ENCODE measurements at regions not wholly inside any gene's neighbourhood (a gene's known extent, or its start where the extent isn't known, plus 50 kb on each side); places are given as distances from the start of the nearest gene placed in this dataset.
"Not testable (repeated sequence)": the region's sequence is repeated elsewhere in the genome, so short reads cannot be mapped to it uniquely, and the experiment has no call there.

DNA sequence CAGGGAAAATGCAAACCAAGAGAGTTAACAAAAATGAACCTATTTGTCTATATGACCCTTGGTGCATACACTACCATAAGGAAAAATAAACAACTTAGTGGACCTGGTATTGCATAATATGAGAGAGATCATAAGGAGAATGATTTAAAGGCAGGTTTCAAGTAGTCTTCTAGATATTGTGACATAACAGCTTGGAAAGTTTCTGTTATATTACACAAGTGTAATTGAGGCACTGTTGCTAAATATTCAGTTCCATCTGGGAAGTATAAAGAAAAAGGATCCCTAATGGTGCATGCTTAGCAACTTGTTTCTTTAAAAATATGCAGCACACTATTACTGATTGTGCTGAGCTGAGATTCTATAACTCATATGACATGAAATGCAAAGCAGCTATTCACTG is 252.2 kb upstream of the SPHKAP start:
- H3K27me3 ChIP-seq (ENCODE audit: low read depth), result no peaks in the 10 kb centered on the region
- no peak overlapping the region for H3K27ac ChIP-seq (replicated peaks)
- peaks cover 5% of the 10 kb centered on the region for H3K9me3 ChIP-seq (replicated peaks)
- TF ChIP-seq, protein P1, sequence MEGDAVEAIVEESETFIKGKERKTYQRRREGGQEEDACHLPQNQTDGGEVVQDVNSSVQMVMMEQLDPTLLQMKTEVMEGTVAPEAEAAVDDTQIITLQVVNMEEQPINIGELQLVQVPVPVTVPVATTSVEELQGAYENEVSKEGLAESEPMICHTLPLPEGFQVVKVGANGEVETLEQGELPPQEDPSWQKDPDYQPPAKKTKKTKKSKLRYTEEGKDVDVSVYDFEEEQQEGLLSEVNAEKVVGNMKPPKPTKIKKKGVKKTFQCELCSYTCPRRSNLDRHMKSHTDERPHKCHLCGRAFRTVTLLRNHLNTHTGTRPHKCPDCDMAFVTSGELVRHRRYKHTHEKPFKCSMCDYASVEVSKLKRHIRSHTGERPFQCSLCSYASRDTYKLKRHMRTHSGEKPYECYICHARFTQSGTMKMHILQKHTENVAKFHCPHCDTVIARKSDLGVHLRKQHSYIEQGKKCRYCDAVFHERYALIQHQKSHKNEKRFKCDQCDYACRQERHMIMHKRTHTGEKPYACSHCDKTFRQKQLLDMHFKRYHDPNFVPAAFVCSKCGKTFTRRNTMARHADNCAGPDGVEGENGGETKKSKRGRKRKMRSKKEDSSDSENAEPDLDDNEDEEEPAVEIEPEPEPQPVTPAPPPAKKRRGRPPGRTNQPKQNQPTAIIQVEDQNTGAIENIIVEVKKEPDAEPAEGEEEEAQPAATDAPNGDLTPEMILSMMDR (IDR thresholded peaks at IDR 0.05; ENCODE audit: borderline replicate concordance), result no peak
- DNase-seq, result no peak
- H3K4me1 ChIP-seq, result no peaks in the 10 kb centered on the region
- H3K4me3 ChIP-seq, result no peak overlapping the region
- intact Hi-C loops (cut with micrococcal nuclease), result no loop called here
- no peaks in the 10 kb centered on the region for H3K36me3 ChIP-seq

DNA sequence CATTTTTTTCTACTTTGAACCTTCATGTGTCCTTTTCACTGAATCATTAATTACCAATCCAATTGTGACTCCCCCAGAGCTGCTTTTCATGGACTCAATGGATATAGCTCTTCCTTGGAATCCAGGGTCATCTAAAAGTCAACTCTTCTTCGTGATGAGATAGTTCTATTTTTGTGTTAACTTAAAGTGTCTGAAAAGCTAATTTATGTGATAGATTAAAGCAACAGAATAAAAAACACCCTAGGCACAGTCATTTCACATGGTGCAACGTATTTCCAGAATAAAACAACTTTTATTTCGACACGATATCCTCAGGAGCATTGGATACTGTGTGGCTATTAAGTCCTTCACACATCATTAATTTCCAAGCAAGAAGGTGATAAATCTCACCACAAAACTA is 250.6 kb upstream of the SPHKAP start:
- H3K4me1 ChIP-seq, result no peaks in the 10 kb centered on the region
- intact Hi-C loops (cut with micrococcal nuclease), result no loop called here
- H3K36me3 ChIP-seq, result no peaks in the 10 kb centered on the region
- no peak overlapping the region for H3K27ac ChIP-seq (replicated peaks)
- H3K4me3 ChIP-seq, result no peak overlapping the region
- H3K9me3 ChIP-seq (replicated peaks), result peaks cover 21% of the 10 kb centered on the region
- TF ChIP-seq, protein P1 (IDR thresholded peaks at IDR 0.05; ENCODE audit: borderline replicate concordance), result no peak
- H3K27me3 ChIP-seq (ENCODE audit: low read depth), result no peaks in the 10 kb centered on the region
- DNase-seq, result no peak

DNA sequence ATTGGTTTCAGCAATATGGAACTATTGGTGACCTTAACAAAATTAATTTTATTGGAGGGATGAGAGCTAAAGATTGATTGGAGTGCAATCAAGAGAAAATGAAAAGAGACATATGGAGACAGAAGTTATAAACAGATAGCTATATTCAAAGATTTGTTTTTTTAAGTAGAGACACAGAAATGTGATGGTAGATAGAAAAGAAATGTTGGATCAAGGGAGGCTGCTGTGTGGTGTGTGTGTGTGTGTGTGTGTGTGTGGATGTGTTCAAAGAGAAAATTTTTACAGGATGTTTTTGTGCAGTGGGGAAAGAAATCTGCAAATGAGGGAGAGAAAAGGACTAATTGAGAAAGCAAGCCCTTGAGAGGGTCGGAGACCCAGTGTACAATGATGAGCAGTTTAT is 249.5 kb upstream of the SPHKAP start:
- no peak overlapping the region for H3K4me3 ChIP-seq
- H3K27ac ChIP-seq (replicated peaks), result no peak overlapping the region
- no peak for DNase-seq
- H3K9me3 ChIP-seq (replicated peaks), result peaks cover 31% of the 10 kb centered on the region
- no peaks in the 10 kb centered on the region for H3K4me1 ChIP-seq
- no peaks in the 10 kb centered on the region for H3K36me3 ChIP-seq
- no peaks in the 10 kb centered on the region for H3K27me3 ChIP-seq (ENCODE audit: low read depth)
- intact Hi-C loops (cut with micrococcal nuclease), result no loop called here
- TF ChIP-seq, protein P1 (IDR thresholded peaks at IDR 0.05; ENCODE audit: borderline replicate concordance), result no peak

DNA sequence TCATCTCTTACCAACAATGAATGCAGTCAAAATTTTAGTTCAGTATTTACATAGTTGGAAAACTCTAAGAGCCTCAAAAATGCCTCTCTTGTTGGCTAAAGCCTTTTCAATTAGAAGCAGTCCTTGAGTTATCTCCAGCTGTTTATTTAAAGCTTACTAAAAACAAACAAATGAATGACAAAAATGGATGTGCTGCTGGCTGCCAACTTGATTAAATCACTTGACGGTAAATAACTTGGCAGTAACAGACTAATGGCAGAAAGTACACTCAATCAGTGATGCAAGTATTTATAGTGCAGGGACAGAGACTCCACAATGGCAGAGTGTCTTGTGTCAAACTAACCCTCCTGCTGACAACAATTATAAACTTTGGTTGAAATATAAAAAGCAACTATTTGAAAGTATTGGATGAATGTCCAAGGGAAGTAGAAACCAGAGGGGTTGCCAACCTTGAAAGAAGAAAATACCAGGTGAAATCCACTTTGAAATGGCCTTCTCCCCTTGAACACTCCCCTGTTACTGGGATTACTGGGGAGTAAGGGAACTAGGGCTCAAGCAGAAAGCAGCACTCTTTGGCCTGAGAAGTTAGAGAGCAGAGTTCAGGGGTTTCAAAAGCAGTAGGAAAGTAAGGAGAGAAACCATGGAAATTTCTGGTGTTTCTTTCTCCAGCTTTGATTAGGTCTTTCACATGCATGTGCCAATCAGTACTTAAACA is 245.2 kb upstream of the SPHKAP start:
- Histone ChIP-seq H3K36me3 (no peaks in the 10 kb centered on the region), H3K27ac (replicated peaks) (peak overlapping the region; percentile 82), H3K4me1 (no peaks in the 10 kb centered on the region), H3K27me3 (ENCODE audit: low read depth) (no peaks in the 10 kb centered on the region), H3K9me3 (replicated peaks) (peaks cover 32% of the 10 kb centered on the region), H3K4me3 (no peak overlapping the region)
- DNase-seq, result no peak
- TF ChIP-seq, protein P1 (IDR thresholded peaks at IDR 0.05; ENCODE audit: borderline replicate concordance), result no peak
- intact Hi-C loops (cut with micrococcal nuclease), result no loop called here

DNA sequence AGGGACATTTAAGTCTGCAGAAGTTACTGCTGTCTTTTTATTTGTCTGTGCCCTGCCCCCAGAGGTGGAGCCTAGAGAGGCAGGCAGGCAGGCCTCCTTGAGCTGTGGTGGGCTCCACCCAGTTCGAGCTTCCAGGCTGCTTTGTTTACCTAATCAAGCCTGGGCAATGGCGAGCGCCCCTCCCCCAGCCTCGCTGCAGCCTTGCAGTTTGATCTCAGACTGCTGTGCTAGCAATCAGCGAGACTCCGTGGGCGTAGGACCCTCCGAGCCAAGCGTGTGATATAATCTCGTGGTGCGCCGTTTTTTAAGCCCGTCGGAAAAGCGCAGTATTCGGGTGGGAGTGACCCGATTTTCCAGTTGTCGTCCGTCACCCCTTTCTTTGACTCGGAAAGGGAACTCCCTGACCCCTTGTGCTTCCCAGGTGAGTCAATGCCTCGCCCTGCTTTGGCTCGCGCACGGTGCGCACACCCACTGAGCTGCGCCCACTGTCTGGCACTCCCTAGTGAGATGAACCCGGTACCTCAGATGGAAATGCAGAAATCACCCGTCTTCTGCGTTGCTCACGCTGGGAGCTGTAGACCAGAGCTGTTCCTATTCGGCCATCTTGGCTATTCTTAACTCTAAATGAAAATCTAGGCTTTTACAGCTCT is 244.0 kb upstream of the SPHKAP start:
- H3K27ac ChIP-seq (replicated peaks); H3K4me1 ChIP-seq; intact Hi-C loops (cut with micrococcal nuclease); H3K36me3 ChIP-seq; H3K4me3 ChIP-seq; DNase-seq; H3K27me3 ChIP-seq (ENCODE audit: low read depth): not testable (repeated sequence)
- H3K9me3 ChIP-seq (replicated peaks), result peaks cover 32% of the 10 kb centered on the region

DNA sequence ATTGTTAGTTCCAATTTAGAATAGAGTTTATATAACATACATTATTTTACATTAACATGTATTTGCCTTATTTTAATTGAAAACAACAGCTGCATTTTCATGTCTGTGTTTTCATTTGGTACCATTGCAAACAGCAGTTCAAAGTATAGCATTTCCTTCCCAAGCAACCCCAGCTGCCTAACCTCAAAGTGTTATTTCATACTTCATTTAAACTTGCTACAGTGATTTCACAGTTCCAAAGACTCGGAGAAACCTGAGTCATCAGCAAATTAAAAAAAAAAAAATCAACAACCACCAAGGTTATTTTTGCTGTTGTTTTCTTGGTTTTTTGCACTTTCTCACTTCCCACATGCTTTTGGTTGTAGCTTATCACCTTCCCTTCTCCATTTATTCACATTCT is 236.5 kb upstream of the SPHKAP start:
- H3K27ac ChIP-seq (replicated peaks), result no peak overlapping the region
- intact Hi-C loops (cut with micrococcal nuclease), result no loop called here
- no peaks in the 10 kb centered on the region for H3K27me3 ChIP-seq (ENCODE audit: low read depth)
- TF ChIP-seq, protein P1 (IDR thresholded peaks at IDR 0.05; ENCODE audit: borderline replicate concordance), result no peak
- H3K4me3 ChIP-seq, result no peak overlapping the region
- no peak for DNase-seq
- no peaks in the 10 kb centered on the region for H3K36me3 ChIP-seq
- no peaks in the 10 kb centered on the region for H3K9me3 ChIP-seq (replicated peaks)
- peaks cover 11% of the 10 kb centered on the region for H3K4me1 ChIP-seq

Data from left ventricle myocardium inferior (tissue), 1 donor.